Right lobe of liver (tissue), 4 donors: ENCODE measurements at regions not wholly inside any gene's neighbourhood (a gene's known extent, or its start where the extent isn't known, plus 50 kb on each side); places are given as distances from the start of the nearest gene placed in this dataset.

Experiments used
- CTCF ChIP-seq, 4 donors: fragments of 200-600 bp in 3 of 4; fragments of 450-650 bp in 1 of 4; IDR thresholded peaks; one replicate each; pipeline versions ENCODE4 v1.5.1 to v1.8.0; 2016 to 2022; ENCODE audit warnings: antibody characterized with exemption in 4 of 4, mild to moderate bottlenecking in 2 of 4
- POLR2A ChIP-seq: fragments of 450-650 bp; IDR thresholded peaks from one replicate; pipeline ENCODE4 v1.6.1; 2017; ENCODE audit warnings: antibody characterized with exemption, mild to moderate bottlenecking
- donor health status: DM: no; HTN: no; CAD: no.
- donor health status: DM: no; HTN: no; CAD: no.
- donor health status: DM: no; HTN: yes; CAD: no.

- no peak for TF ChIP-seq CTCF (IDR thresholded peaks at IDR 0.05)
- TF ChIP-seq POLR2A, result no peak
Measured at GRCh38 chr6:157770946-157771345, 52.1 kb upstream of the SNX9 start.
